GM19438 (cell line): ENCODE measurements at regions not wholly inside any gene's neighbourhood (a gene's known extent, or its start where the extent isn't known, plus 50 kb on each side); places are given as distances from the start of the nearest gene placed in this dataset.

Experiments used
- ATAC-seq: cut with Tn5 transposase; IDR thresholded peaks from one replicate; pipeline ENCODE4 v1.9.1; 2021; ENCODE audit warnings: low read depth; ENCODE audit not compliant: unreplicated experiment

DNA sequence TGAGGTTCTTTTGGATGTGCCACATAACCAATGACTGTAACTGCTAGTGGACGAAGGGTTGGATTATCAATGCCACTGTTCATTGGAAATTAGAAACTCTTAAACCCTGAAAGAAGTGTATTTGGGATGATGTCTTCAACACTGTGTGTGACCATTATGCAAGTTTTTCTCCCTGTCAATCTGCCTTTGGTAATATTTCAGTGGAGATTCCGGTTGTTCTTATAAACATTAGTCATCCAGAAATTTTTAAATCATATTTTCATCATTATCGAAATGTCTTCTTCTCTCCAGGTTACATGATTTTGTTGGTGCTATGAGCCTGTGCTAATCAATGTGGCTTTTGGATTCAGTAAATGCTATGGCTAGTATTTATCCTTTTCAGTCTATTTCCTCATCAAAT, 61.7 kb upstream of the KLF6 start:
- ATAC-seq: no peak

DNA sequence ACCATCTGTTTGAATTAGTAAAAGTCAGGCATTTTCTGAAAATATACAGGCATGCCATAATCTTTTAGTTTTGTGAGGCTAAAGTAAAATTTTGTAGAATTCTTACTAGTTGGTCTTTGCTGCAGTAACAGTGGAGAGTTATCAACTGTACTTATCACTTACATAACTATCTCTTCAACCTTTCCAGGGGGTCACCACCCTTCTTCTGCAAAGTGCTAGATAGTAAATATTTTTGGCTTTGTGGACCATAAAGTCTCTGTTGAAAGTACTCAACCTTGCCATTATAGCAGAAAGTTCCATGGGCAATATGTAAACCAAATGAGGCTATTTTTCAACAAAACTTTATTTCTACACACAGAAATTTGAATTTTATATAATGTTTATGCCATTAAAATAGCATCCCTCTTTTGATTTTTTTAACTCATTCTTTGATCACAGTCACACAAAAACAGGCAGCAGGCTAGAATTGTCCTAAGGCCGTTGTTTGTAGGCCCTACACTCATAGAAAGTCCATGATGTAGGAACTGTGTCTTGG, 59.5 kb upstream of the KLF6 start:
- no peak for ATAC-seq

DNA sequence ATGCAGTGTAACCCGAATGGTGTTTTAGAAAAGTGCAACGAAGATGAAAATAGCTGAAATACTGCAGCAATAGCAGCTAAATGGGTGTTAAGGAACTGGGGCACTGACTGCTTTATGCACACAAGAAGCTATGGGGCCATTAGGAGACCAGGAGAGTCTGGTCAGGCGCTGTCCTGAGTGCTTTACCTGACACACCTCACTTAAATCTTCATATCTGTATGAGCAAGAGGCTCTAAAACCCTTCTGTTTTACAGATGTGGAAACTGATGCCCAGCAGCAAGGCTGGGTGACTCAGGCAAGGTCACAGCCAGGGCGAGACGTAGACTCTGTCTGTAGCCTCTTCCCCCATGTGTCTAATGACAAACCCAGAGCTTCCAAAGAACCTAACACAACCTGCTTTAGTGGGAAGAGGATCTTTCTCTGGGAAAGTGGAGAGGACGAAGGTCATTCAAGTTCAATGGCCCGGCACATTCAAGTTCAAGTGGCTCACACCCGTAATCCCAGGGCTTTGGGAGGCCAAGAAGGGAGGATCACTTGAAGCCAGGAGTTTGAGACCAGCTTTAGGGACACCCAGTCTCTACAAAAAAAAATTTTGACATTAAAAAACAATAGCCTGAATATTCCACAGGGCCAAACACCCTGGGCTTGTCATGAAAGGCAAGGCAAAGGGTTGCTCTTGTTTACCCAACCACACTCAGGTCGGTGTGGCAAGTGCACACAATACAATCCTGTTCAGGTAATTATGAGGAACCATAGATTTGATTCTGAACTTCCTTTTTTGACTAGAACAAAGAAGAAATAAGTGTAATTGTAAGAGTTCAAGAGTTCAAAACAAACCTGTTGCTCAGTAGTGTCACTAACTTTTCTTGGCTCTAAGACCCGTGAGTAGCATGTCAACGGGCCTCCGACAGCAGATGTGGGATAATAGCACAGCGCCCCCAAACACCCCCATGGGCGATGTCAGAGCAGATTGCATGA, 53.7 kb upstream of the KLF6 start:
- ATAC-seq: no peak

DNA sequence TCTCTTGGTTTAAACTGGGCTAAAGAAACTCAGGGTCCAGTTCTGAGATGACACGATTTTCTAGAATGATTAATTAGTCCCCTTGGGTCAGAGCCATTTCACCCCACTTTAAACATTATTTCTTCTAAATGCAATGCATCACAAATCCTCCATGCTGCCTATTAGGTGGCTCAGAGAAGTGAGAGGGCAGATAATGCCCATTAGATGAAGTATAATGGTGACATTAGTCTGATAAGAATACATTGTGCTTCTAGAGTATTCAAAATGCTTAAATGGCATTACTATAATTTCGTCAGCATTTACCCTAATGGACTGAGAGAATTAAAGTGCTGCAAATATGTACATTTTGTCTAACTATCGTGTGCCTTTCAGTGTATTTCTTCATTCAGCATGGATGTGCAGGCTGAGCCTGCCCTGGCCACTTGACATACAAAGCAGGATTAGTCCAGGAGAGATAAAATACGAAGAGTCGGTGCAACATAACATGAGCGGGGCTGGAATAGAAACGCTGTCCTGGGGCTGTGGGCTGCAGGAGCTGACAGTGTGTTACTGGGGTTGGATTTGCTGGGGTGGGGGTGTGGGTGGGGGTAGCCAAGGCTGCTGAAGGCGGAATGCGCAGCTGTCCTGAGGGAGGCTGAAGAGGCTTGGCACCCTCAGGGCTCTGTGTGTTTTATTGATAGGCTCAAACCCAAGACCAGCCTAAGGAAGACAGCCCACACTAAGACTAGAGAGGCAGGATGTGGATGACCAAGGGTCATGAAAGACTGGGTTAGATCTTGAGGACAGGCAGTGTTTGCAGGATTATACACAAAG, 52.8 kb upstream of the KLF6 start:
- no peak for ATAC-seq

DNA sequence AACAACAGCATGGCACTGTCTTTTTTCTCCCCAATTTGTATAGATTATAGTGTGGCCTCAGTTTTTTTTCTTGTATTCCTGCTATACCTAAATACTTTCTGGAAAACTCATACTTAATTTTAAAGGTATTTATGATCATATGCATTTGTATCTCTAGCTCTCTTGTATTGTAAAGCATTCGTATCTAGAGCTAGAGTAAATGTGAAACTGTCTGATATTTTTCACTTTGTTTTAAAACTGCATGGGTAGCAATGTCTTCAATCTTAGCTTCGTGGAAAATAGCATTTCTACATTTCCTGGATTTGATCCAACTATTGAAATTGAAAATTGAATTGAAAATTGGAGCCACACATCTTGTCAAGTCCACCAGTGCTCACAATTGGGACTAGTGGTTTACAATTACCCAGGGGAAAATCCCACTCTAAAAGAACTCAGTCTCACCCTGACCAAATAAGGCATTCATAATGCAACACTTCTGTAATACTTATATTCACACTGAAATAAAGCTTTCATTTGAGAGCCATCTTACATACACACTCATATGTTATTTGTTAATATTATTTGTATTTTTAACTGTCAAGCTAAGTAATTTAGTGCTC, 51.3 kb upstream of the KLF6 start:
- ATAC-seq: peak; percentile 34

DNA sequence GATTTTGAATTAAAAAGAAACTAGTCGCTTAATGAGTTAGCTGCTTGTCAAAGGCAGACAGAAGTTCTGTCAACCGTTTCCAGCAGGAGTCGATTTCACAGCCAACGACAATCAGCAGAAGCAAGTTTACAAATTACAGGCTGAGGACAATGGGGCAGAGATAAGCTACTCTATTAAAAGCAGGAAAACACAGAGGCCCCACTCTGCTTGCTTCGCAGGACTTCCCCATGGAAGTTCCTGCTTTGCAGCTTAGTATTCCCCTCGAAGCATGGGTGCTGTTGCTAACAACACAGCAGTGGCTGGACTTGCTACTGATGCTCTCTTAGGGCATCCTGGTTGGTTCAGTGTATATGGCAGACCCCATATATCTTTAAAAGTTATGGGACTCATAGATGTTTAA, 50.8 kb upstream of the KLF6 start:
- peak; percentile 48 for ATAC-seq

DNA sequence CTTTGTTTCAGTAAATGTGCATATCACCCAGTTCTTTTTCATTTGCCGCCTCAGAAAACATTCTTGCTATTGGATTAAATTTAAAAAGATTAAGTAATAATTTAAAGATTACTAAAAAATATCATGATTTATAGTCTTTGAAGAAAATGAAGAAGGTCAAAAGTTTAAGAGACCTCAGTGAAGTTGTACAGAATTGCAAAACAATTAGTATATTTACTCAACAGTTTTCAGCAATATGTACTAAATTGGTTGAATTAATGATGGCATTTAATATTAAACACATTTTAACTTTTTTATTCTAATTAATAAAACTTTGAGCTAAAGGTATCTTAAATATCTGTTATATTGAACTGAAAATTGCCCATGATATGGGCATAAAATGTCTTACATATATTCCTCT, 49.9 kb upstream of the KLF6 start:
- no peak for ATAC-seq
